ENCODE measurements at regions not wholly inside any gene's neighbourhood (a gene's known extent, or its start where the extent isn't known, plus 50 kb on each side); places are given as distances from the start of the nearest gene placed in this dataset.

DNA sequence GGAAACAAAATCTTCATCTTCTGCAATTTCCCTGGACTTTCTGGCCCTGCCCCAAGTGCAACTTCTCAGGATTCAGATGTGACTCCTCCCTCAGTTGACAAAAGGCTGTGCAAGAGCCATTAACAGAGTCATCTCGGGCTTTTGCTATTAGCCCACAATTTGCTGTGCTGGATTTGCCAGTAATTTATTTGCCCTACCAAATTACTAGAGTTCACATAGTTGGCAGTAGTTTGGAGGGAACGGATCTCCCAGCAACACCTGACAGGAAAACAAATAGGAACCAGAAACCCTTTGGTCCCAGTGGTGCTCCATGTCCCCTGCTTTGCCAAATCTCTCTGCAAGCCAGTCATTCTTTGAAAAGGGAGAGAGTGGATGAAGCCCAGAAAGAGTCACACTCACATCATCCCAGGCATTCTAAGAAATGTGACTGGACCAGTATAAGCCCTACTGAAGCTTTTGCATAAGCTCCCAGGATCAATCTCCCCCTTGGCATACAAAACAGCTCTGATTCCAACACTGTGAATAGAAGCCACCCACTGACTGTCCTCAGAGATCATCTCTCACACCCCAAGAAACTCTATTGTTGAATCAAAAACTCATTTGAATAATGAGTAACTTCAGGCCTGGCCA is 350.1 kb upstream of the NBEA start:
- DNase-seq = no peak

GRCh38 chr13:34593658-34594057 is 348.4 kb upstream of the NBEA start:
- no peak for DNase-seq

GRCh38 chr13:34594507-34594906 is 347.6 kb upstream of the NBEA start:
- no peak for DNase-seq

- no peak for DNase-seq
Observed at GRCh38 chr13:34608331-34608730, 333.7 kb upstream of the NBEA start.

DNA sequence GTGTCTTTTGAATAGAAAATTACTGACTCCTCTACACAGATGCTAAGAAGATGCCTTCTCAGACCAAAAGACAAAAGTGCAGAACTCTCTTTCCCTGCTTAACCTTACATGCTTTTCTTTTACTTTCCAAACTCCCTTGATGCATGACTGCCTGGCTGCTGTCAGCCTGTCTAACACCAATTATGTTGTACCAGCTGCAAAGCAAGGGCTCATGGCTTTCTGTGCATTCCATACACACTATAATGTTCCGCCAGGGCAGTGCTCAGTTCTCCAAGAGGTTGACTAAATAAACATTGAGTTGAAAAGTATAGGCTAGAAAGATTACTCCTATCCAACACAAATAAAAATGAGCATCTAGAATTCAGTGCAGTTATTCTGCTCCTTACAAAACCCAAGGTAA is 330.4 kb upstream of the NBEA start:
- DNase-seq = no peak

GRCh38 chr13:34617473-34618083 is 324.5 kb upstream of the NBEA start:
- DNase-seq = no peak

DNA sequence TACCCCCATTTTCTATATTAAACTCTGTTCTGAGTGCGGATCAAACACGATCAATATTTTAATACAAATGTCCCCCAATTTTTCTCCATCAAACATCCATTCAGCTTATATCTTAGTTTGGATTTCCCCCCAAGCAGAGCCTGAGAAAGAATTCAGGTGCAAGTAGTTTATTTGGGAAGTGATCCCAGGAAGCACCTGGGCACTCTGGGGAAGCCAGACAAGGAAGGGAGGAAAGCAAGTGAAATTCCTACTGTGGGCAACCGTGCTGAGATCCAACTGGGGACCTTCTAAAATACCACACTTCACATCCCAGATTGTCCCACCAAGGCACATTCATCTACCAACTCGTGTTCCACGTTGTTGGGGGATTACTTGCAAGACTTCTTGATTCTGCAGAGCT is 323.4 kb upstream of the NBEA start:
- no peak for DNase-seq

DNA sequence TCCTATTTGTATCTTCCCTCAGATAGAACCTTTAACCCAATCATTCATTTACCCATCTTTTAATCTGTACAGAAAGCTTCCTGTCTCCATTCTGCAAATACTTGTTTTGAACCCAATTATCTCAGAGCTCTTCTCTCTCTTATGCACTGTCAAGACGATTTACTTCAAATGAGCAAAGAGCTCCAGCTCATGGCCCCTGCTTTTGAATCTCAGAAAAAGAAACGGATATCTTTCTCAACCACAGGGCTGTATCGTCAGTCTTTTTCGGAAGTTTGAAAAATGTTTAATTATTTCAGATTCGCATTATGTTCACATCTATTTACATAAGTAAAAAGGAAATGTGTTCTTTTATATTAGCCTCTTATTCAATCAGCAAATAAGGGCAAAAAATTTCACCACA is 322.7 kb upstream of the NBEA start:
- DNase-seq = no peak

DNA sequence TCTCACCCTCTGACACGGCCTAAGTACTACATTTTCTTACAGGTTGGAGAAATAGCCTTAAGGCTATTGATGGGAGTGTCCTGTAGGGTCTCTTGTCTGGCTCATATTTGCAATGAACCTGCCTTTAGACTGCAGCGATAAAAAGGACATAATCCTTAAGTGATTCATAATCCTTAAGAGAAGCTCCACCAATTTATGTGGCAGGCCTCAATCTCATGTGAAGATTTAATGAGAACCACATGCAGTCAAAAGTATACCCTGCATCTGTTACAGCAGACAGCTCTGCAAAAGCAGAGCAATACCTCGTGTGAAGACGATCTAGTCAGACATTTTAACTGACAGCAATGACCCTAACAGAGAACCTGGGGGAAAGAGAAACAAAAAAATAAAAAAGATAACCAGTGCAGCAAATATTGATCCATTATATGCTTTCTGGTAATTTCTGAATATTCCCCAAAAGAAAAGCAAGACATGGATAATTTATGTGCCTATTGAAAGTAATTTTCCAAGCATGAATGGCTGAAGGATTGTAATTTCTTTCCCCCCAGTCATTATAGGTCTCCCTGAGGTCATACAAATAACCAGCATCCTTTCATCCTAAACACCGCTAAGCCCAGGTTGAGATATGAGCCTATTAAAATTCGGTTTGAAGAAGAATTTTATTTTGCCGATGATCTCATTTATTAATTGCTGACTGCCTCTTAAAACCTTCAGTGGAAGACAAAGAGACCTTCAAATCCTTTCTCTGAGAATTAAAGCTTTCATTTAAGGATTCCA is 321.8 kb upstream of the NBEA start:
- DNase-seq = no peak

DNA sequence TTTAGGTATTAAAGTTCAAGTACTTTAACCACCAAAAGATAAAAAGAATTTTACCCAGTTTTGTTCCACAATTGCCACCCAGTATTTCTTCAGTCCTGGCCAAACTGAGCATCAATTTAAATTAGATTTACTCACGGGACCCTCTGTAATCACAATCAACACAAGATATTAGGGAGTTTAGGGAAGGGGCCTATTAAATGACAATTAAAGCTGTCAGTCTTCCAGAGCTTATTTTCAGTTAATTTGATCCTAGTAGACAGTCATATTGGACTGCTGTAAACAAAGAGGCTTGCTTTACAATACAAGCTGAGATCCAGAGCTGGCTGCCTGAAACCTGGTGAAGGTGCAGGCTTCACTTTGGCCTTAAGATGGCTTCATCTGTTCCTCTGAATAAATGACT is 321.2 kb upstream of the NBEA start:
- no peak for DNase-seq

GRCh38 chr13:34623331-34623730 is 318.7 kb upstream of the NBEA start:
- no peak for DNase-seq

- no peak for DNase-seq
Observed at GRCh38 chr13:34627509-34628208, 314.4 kb upstream of the NBEA start.

DNA sequence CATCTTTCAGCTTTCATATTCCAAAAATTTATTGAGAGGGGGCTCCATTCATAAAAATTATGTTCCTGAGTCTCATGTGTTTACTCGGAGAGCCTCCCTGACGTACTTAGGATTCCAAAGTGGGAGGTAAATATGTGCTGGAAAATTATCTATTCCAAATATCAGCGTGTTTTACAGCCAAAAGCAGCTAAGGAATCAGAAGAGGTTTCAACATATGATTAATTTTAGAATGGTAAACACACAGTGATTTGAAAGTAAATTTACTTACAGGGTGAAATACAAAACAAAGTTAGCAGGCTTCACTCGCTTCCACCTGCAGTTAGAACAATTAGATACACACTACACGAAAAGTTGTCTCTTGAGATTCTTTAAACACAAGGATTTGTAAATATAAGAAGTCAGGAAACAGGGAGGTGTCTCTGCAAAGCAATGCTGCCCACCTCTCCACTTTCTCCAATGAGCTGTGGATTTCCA is 313.8 kb upstream of the NBEA start:
- DNase-seq = no peak

DNA sequence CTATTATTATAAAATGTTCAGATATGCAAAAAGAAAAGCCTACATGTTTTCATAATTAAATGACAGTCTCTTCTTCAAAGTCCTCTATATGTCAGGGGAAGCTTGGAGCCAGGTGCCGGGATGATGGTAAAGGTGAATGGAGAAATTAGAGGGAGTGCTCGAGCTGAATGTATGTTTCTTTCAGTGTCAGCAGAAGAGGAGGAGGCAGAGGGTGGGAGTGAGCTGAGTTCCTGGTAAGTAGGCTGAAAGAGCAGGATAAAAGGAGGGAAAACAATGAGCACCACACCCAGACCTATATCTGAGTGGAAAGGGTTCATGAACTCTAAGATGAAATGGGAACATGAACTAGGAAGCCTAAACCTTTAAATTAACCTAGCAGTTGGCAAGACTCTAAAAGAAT is 307.6 kb upstream of the NBEA start:
- DNase-seq = no peak

DNA sequence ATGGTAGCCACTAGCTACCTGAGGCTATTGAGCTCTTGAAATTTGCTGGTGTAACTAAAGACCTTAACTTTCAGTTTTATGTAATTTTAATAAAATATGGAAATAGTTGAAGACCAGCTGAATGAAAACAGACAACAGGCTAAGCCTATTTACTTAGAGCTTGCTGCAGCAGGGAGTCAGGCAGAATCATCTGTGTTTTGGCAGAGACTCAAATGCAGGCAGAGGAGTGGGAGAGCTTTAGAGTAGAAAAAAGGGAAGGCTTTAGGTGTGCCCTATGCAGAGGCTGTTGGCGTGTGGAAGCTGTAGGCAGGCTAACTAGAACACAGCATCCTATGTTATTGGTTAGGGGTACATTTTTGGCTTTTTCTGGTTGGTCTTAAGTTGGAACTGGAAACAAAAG is 304.9 kb upstream of the NBEA start:
- DNase-seq = no peak

GRCh38 chr13:34637636-34638035 is 304.4 kb upstream of the NBEA start:
- DNase-seq = no peak

- no peak for DNase-seq
Observed at GRCh38 chr13:34638897-34639296, 303.2 kb upstream of the NBEA start.

- no peak for DNase-seq
Observed at GRCh38 chr13:34640179-34640992, 301.7 kb upstream of the NBEA start.

DNA sequence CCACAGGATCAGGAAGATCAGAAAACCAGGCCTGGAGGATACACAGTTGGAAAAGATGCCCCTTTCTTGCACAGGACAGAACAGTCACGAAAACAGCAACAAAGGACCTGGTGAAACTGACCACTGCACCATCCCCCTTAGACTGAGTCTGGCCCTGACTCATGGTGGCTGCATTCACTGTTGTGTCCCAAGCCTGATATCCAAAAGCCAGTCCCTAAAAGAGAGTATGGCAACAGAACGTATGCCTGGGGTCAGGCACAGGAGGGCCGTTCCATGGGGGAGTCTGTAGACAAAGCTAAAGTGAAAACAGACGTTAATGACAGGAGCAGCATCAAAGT is 301.1 kb upstream of the NBEA start:
- DNase-seq = no peak

GRCh38 chr13:34647379-34648150 is 294.5 kb upstream of the NBEA start:
- DNase-seq = no peak

DNA sequence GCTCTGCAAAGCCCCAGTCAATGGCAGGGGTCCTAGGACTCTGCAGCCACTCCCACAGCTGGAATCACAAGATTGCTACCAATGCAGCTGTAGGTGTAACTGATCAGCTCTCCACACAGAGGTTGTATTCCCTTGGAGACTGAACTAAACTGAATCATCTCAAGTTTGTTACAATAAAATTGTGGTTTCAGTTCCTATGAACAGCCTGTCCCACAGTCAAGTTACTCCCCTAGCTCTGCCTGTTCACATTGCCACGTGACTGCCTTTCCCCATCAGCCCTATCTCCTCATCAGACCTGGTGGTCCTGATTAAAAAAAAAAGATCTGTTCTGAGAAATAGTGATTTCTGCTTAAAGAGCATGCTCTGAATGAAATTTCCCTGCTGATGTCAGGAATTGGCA is 287.9 kb upstream of the NBEA start:
- DNase-seq = no peak

GRCh38 chr13:34654647-34655046 is 287.4 kb upstream of the NBEA start:
- DNase-seq = no peak

Measured in 8988T (cell line).